ENCODE measurements at regions not wholly inside any gene's neighbourhood (a gene's known extent, or its start where the extent isn't known, plus 50 kb on each side); places are given as distances from the start of the nearest gene placed in this dataset.

DNA sequence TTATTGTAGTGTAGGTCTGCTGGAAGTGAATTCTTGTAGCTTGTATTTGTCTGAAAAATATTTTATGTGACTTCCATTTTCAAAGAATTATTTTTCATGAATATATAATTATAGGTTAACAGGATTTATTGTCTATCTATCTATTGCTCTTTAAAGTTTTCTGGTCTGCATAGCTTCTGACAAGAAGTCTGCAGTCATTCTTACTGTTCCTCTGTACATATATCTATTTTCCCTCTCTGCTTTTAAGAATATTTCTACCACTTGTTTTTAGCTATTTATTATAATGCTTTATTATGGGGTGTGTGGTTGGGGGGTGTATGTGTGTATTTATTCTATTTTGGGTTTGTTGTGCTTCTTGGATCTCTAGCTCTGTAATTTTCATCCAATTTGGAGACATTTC is 77.4 kb downstream of the ETS2 start:
- no peak for DNase-seq (ENCODE audit: unreplicated experiment)
- intact Hi-C loops (cut with micrococcal nuclease): no loop called here
- ChIA-PET POLR2A (no interaction called here), CTCF (interaction anchor here (0.6 kb wide), 1 partner anchor 243 kb away, joined by 3 read pairs; no protein-coding TSS in a partner anchor)
- no peaks in the 10 kb centered on the region for H3K27me3 Mint-ChIP-seq (ENCODE audit: insufficient read depth, unreplicated experiment)
- H3K27ac Mint-ChIP-seq (ENCODE audit: low read depth, unreplicated experiment): no peak overlapping the region
- peaks cover 26% of the 10 kb centered on the region for H3K9me3 Mint-ChIP-seq (ENCODE audit: unreplicated experiment)
- BruUV-seq (replicated peaks): no TSS peak
- H3K4me3 Mint-ChIP-seq (ENCODE audit: unreplicated experiment): no peak overlapping the region
- no peaks in the 10 kb centered on the region for H3K36me3 Mint-ChIP-seq (ENCODE audit: insufficient read depth, unreplicated experiment)
- H3K4me1 Mint-ChIP-seq (ENCODE audit: insufficient read depth, unreplicated experiment): peaks cover 10% of the 10 kb centered on the region
- TF ChIP-seq, protein P1, sequence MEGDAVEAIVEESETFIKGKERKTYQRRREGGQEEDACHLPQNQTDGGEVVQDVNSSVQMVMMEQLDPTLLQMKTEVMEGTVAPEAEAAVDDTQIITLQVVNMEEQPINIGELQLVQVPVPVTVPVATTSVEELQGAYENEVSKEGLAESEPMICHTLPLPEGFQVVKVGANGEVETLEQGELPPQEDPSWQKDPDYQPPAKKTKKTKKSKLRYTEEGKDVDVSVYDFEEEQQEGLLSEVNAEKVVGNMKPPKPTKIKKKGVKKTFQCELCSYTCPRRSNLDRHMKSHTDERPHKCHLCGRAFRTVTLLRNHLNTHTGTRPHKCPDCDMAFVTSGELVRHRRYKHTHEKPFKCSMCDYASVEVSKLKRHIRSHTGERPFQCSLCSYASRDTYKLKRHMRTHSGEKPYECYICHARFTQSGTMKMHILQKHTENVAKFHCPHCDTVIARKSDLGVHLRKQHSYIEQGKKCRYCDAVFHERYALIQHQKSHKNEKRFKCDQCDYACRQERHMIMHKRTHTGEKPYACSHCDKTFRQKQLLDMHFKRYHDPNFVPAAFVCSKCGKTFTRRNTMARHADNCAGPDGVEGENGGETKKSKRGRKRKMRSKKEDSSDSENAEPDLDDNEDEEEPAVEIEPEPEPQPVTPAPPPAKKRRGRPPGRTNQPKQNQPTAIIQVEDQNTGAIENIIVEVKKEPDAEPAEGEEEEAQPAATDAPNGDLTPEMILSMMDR (IDR thresholded peaks at IDR 0.05; ENCODE audit: unreplicated experiment): no peak

DNA sequence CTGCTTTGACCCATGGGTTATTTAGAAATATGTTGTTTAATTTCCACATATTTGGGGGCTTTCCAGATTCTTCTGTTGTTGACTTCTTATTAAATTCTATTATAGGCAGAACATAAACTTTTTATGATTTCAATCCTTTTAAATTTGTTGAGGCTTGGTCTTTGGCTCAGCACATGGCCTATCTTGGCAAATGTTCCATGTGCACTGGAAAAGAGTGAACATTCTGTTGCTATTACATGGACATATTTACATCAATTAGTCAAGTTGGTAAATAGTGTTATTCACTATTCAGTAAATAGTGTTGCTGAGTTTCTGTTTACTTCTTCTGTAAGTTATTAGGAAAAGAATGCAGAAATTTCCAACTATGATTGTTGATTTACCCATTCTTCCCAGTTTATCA is 75.4 kb downstream of the ETS2 start:
- intact Hi-C loops (cut with micrococcal nuclease): no loop called here
- POLR2A ChIA-PET: no interaction called here
- Mint-ChIP-seq H3K4me1 (ENCODE audit: insufficient read depth, unreplicated experiment) (peaks cover 16% of the 10 kb centered on the region), H3K27ac (ENCODE audit: low read depth, unreplicated experiment) (no peak overlapping the region), H3K4me3 (ENCODE audit: unreplicated experiment) (no peak overlapping the region), H3K27me3 (ENCODE audit: insufficient read depth, unreplicated experiment) (no peaks in the 10 kb centered on the region), H3K36me3 (ENCODE audit: insufficient read depth, unreplicated experiment) (no peaks in the 10 kb centered on the region), H3K9me3 (ENCODE audit: unreplicated experiment) (peaks cover 16% of the 10 kb centered on the region)
- BruUV-seq (replicated peaks): no TSS peak
- DNase-seq (ENCODE audit: unreplicated experiment): no peak
- TF ChIP-seq, protein P1 (IDR thresholded peaks at IDR 0.05; ENCODE audit: unreplicated experiment): no peak
- CTCF ChIA-PET: no interaction called here

DNA sequence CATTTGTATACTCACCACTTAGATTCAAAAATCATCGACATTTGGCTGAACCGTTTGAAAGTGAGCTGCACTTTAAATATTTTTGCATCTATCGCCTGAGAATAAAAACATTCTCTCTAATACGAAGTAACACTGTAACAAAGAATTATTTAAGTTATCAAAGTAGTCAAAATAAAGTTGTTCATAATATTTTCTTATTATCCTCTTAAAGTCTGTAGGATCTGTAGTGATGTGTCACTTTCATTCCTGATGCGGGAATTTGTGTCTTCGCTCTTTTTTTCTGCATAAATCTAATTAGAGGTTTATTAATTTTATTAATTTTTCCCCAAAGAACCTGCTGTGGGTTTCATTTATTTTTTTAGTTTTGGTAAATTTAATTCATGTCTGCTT is 74.8 kb downstream of the ETS2 start:
- H3K27ac Mint-ChIP-seq (ENCODE audit: low read depth, unreplicated experiment): no peak overlapping the region
- ChIA-PET CTCF (no interaction called here), POLR2A (interaction anchor here (1.4 to 3.3 kb wide), 2 partner anchors 15 to 41 kb away, joined by 3 to 11 read pairs; no protein-coding TSS in a partner anchor)
- intact Hi-C loops (cut with micrococcal nuclease): no loop called here
- no peaks in the 10 kb centered on the region for H3K27me3 Mint-ChIP-seq (ENCODE audit: insufficient read depth, unreplicated experiment)
- H3K9me3 Mint-ChIP-seq (ENCODE audit: unreplicated experiment): peaks cover 16% of the 10 kb centered on the region
- H3K4me1 Mint-ChIP-seq (ENCODE audit: insufficient read depth, unreplicated experiment): peaks cover 21% of the 10 kb centered on the region
- TF ChIP-seq, protein P1 (IDR thresholded peaks at IDR 0.05; ENCODE audit: unreplicated experiment): no peak
- BruUV-seq (replicated peaks): no TSS peak
- H3K36me3 Mint-ChIP-seq (ENCODE audit: insufficient read depth, unreplicated experiment): no peaks in the 10 kb centered on the region
- H3K4me3 Mint-ChIP-seq (ENCODE audit: unreplicated experiment): no peak overlapping the region
- no peak for DNase-seq (ENCODE audit: unreplicated experiment)

DNA sequence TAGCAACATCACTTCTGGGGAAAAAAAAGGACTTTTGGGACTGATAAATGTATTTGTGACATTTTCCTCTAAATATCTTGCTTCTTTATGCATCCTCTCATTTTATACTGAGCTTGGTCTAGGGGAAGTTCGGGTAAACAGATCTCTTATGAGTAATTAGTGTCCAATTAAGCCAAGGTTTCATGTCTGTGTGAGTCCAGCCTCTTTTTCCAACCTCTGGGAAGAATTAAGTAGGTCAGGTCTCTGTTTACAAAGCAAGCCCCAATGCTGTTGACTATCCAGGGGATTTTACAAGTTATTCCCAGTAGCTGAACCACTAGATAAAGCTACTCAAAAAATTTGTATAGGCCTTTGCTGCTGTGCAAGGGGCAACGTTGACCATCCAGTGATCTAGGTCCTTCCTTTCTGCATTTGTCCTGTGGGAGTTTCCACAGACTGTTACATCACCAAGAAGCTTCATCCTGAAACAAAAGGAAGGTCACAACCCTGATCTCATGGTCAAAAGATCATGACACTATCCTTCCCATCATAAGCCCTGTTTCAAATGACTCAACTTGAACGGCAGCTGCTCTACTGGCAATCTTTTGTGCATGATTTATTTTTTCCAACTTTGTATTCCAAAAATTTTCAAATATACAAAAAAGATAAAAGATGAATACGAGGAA is 74.3 kb downstream of the ETS2 start:
- Mint-ChIP-seq H3K4me1 (ENCODE audit: insufficient read depth, unreplicated experiment) (peaks cover 27% of the 10 kb centered on the region), H3K27me3 (ENCODE audit: insufficient read depth, unreplicated experiment) (no peaks in the 10 kb centered on the region), H3K9me3 (ENCODE audit: unreplicated experiment) (peaks cover 16% of the 10 kb centered on the region), H3K27ac (ENCODE audit: low read depth, unreplicated experiment) (no peak overlapping the region), H3K36me3 (ENCODE audit: insufficient read depth, unreplicated experiment) (no peaks in the 10 kb centered on the region), H3K4me3 (ENCODE audit: unreplicated experiment) (no peak overlapping the region)
- CTCF ChIA-PET: no interaction called here
- intact Hi-C loops (cut with micrococcal nuclease): no loop called here
- DNase-seq (ENCODE audit: unreplicated experiment): no peak
- POLR2A ChIA-PET: interaction anchor here (0.5 to 3.3 kb wide), 6 partner anchors 8 to 48 kb away, joined by 3 to 11 read pairs (median 5); no protein-coding TSS in a partner anchor
- BruUV-seq (replicated peaks): no TSS peak
- TF ChIP-seq, protein P1 (IDR thresholded peaks at IDR 0.05; ENCODE audit: unreplicated experiment): no peak
